ENCODE measurements at regions not wholly inside any gene's neighbourhood (a gene's known extent, or its start where the extent isn't known, plus 50 kb on each side); places are given as distances from the start of the nearest gene placed in this dataset.
"Not testable (repeated sequence)": the region's sequence is repeated elsewhere in the genome, so short reads cannot be mapped to it uniquely, and the experiment has no call there.

- Histone ChIP-seq H2AFZ (ENCODE audit: control insufficient read depth, low read length) (no peak overlapping the region), H3K4me1 (ENCODE audit: control insufficient read depth, extremely low read depth, insufficient read depth, low read length) (no peaks in the 10 kb centered on the region), H3K9ac (ENCODE audit: control insufficient read depth, extremely low read depth, insufficient read depth, low read length) (no peak overlapping the region), H3K9me1 (ENCODE audit: control insufficient read depth, extremely low read depth, insufficient read depth, low read length) (no peaks in the 10 kb centered on the region), H3K9me3 (ENCODE audit: control insufficient read depth, low read depth, low read length) (no peaks in the 10 kb centered on the region), H3K4me3 (ENCODE audit: control insufficient read depth in 2 of 3, extremely low read depth in 1 of 3, insufficient read depth in 2 of 3, low read depth in 1 of 3, low read length in 3 of 3) (no peak overlapping the region), H3K4me2 (ENCODE audit: control insufficient read depth, extremely low read depth, insufficient read depth, low read depth, low read length) (no peak overlapping the region), H3K36me3 (ENCODE audit: control insufficient read depth in 2 of 2, extremely low read depth in 1 of 2, insufficient read depth in 2 of 2, low read length in 2 of 2) (no peaks in the 10 kb centered on the region), H3K27ac (ENCODE audit: control insufficient read depth, insufficient read depth, low read length) (no peak overlapping the region), H3K79me2 (ENCODE audit: control insufficient read depth, insufficient read depth, low read length) (no peaks in the 10 kb centered on the region), H4K20me1 (ENCODE audit: control insufficient read depth, extremely low read depth, insufficient read depth, low read length) (no peaks in the 10 kb centered on the region), H3K27me3 (ENCODE audit: control insufficient read depth, extremely low read depth, insufficient read depth, low read length) (no peaks in the 10 kb centered on the region)
- FAIRE-seq (no peak), DNase-seq (ENCODE audit: low read depth, low spot score) (no peak)
- dilution Hi-C loops (cut with MboI; ENCODE audit: extremely low pct_ligation_motif_present, low sequenced_read_pairs): no loop called here
- TF ChIP-seq EZH2 (IDR thresholded peaks at IDR 0.05; ENCODE audit: low read length) (no peak), CTCF (optimal IDR thresholded peaks at IDR 0.05 in 1 of 3, IDR thresholded peaks at IDR 0.05 in 1 of 3, conservative IDR thresholded peaks at IDR 0.05 in 1 of 3; ENCODE audit: extremely low read depth in 1 of 3, insufficient read depth in 2 of 3, low read length in 3 of 3) (no peak)
Observed at GRCh38 chr4:81781799-81782198, 310.1 kb upstream of the RASGEF1B start.

GRCh38 chr4:81777718-81778117 lies 306.0 kb upstream of the RASGEF1B start:
- H3K36me3 ChIP-seq (ENCODE audit: control insufficient read depth in 2 of 2, extremely low read depth in 1 of 2, insufficient read depth in 2 of 2, low read length in 2 of 2); H3K4me1 ChIP-seq (ENCODE audit: control insufficient read depth, extremely low read depth, insufficient read depth, low read length); H3K27me3 ChIP-seq (ENCODE audit: control insufficient read depth, extremely low read depth, insufficient read depth, low read length); DNase-seq (ENCODE audit: low read depth, low spot score); H3K4me3 ChIP-seq (ENCODE audit: control insufficient read depth in 2 of 3, extremely low read depth in 1 of 3, insufficient read depth in 2 of 3, low read depth in 1 of 3, low read length in 3 of 3); H3K9ac ChIP-seq (ENCODE audit: control insufficient read depth, extremely low read depth, insufficient read depth, low read length); H4K20me1 ChIP-seq (ENCODE audit: control insufficient read depth, extremely low read depth, insufficient read depth, low read length); FAIRE-seq; H2AFZ ChIP-seq (ENCODE audit: control insufficient read depth, low read length); dilution Hi-C loops (cut with MboI; ENCODE audit: extremely low pct_ligation_motif_present, low sequenced_read_pairs); H3K79me2 ChIP-seq (ENCODE audit: control insufficient read depth, insufficient read depth, low read length); H3K9me1 ChIP-seq (ENCODE audit: control insufficient read depth, extremely low read depth, insufficient read depth, low read length); H3K27ac ChIP-seq (ENCODE audit: control insufficient read depth, insufficient read depth, low read length); H3K4me2 ChIP-seq (ENCODE audit: control insufficient read depth, extremely low read depth, insufficient read depth, low read depth, low read length); H3K9me3 ChIP-seq (ENCODE audit: control insufficient read depth, low read depth, low read length): not testable (repeated sequence)

- no peak overlapping the region for H3K27ac ChIP-seq (ENCODE audit: control insufficient read depth, insufficient read depth, low read length)
- TF ChIP-seq CTCF (optimal IDR thresholded peaks at IDR 0.05 in 1 of 3, IDR thresholded peaks at IDR 0.05 in 1 of 3, conservative IDR thresholded peaks at IDR 0.05 in 1 of 3; ENCODE audit: extremely low read depth in 1 of 3, insufficient read depth in 2 of 3, low read length in 3 of 3): no peak
- no peak for TF ChIP-seq EZH2 (IDR thresholded peaks at IDR 0.05; ENCODE audit: low read length)
- no peak overlapping the region for H2AFZ ChIP-seq (ENCODE audit: control insufficient read depth, low read length)
- no peak overlapping the region for H3K9ac ChIP-seq (ENCODE audit: control insufficient read depth, extremely low read depth, insufficient read depth, low read length)
- H3K27me3 ChIP-seq (ENCODE audit: control insufficient read depth, extremely low read depth, insufficient read depth, low read length): no peaks in the 10 kb centered on the region
- FAIRE-seq: no peak
- no peak overlapping the region for H3K4me3 ChIP-seq (ENCODE audit: control insufficient read depth in 2 of 3, extremely low read depth in 1 of 3, insufficient read depth in 2 of 3, low read depth in 1 of 3, low read length in 3 of 3)
- H4K20me1 ChIP-seq (ENCODE audit: control insufficient read depth, extremely low read depth, insufficient read depth, low read length): no peaks in the 10 kb centered on the region
- H3K79me2 ChIP-seq (ENCODE audit: control insufficient read depth, insufficient read depth, low read length): no peaks in the 10 kb centered on the region
- H3K9me3 ChIP-seq (ENCODE audit: control insufficient read depth, low read depth, low read length): no peaks in the 10 kb centered on the region
- H3K4me1 ChIP-seq (ENCODE audit: control insufficient read depth, extremely low read depth, insufficient read depth, low read length): no peaks in the 10 kb centered on the region
- H3K4me2 ChIP-seq (ENCODE audit: control insufficient read depth, extremely low read depth, insufficient read depth, low read depth, low read length): no peak overlapping the region
- dilution Hi-C loops (cut with MboI; ENCODE audit: extremely low pct_ligation_motif_present, low sequenced_read_pairs): no loop called here
- DNase-seq (ENCODE audit: low read depth, low spot score): no peak
- no peaks in the 10 kb centered on the region for H3K9me1 ChIP-seq (ENCODE audit: control insufficient read depth, extremely low read depth, insufficient read depth, low read length)
- H3K36me3 ChIP-seq (ENCODE audit: control insufficient read depth in 2 of 2, extremely low read depth in 1 of 2, insufficient read depth in 2 of 2, low read length in 2 of 2): no peaks in the 10 kb centered on the region
Observed at GRCh38 chr4:81776794-81777193, 305.1 kb upstream of the RASGEF1B start.

Data from keratinocyte (primary cell).